IPS DF 19.7 (cell line): ENCODE measurements at regions not wholly inside any gene's neighbourhood (a gene's known extent, or its start where the extent isn't known, plus 50 kb on each side); places are given as distances from the start of the nearest gene placed in this dataset.
"Not testable (repeated sequence)": the region's sequence is repeated elsewhere in the genome, so short reads cannot be mapped to it uniquely, and the experiment has no call there.

ENCODE experiments used
- DNase-seq: peaks from one replicate; pipeline ENCODE4 v3.0.0-alpha.2; 2013; ENCODE audit warnings: low read depth, low spot score

DNA sequence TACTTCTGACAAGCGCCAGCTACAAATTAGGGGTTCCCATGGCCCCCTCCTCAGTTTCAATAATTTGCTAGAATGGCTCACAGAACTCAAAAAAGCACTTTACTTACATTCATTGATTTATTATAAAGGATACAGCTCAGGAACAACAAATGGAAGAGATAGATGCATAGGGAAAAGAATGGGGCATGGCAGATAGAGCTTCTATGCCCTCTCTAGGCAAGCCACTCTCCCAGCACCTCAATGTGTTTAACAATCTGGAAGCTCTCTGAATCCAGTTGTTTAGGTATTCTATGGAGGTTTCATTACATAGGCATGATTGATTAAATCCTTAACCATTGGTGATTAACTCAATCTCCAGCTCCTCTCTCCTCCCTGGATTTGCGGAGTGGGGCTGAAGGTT lies 184.5 kb upstream of the DAAM1 start:
- no peak for DNase-seq

DNA sequence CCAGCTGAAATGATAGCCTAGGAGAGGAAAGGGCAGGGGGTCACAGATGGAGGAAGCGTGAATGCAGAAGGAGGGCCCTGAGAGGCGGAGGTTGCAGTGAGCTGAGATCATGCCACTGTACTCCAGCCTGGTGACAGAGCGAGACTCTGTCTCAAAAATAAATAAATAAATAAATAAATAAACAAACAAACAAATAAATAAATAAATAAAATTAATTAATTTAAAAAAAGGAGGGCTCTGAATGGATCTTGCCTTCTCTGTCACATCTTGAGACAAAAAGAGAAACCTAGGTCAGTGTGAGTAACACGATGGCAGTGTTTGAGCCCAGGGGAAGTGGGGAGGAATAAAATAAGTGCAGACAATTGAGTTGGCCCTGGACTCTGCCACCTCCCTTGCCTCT lies 182.3 kb upstream of the DAAM1 start:
- not testable (repeated sequence) for DNase-seq

DNA sequence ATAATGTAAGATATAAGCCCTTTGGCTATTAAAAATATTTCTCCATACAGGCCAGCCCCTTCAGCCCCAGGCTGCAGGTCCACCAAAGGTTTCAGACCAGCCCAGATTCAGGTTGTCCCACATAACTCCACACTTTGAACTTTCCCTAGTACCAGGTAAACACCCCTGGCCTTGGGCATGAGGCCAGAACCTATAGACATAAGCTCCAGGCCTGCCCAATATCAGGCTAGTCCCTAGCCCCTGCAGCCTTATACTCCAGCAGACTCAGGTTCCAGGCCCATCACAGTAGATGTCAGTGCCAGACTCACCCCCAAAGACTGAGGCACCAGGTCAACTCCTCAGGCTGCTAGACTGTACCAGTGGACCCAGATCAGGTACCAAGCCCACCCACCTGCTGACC lies 178.5 kb upstream of the DAAM1 start:
- DNase-seq: no peak

DNA sequence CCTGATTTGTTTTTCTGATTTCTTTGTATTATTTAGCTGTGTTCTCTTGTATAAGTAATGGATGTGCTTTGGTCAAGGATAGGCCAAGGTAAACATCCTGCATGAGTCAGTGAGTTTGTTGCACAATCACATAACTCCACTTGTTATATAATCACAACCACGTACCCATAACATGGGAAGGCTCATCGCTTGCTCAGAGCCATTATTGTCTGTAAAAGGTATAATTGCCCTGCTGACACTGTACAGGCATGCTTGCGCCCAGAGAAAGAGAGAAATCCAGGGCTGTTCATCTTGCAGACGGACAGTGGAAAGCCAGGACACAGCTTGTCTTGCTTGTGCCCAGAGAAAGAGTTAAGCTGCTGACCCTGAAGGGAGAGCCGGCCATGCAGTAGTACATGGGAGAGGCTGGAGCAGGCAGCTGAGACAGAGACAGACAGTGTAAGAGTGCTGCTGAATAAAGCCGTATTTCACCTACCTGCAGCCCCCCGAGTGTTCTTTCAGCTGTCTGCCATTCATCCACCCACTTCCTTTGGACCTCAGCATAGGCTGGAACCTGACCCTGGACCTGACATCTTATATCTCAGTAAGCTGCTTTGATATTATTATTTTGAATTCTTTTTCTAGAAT lies 174.7 kb upstream of the DAAM1 start:
- no peak for DNase-seq

DNA sequence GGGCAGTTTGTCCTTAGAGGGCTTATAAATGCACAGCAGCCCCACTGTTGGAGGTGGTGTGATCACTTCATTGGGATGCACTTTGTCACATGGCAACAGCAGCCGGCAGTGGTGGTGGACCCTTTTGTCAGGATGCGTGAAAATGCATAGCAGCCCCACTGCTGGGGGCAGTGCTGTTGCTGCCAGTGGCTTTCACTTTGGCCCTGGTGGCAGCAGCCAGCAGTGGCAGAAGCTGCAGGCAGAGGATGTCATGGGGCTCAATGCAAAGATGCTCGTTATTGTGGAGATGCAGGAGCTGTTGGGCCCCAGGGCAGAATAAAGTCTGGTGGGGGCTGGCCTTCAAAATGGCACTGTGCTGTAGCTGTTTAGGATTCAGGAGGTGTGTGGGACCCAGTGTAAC lies 173.0 kb upstream of the DAAM1 start:
- no peak for DNase-seq

DNA sequence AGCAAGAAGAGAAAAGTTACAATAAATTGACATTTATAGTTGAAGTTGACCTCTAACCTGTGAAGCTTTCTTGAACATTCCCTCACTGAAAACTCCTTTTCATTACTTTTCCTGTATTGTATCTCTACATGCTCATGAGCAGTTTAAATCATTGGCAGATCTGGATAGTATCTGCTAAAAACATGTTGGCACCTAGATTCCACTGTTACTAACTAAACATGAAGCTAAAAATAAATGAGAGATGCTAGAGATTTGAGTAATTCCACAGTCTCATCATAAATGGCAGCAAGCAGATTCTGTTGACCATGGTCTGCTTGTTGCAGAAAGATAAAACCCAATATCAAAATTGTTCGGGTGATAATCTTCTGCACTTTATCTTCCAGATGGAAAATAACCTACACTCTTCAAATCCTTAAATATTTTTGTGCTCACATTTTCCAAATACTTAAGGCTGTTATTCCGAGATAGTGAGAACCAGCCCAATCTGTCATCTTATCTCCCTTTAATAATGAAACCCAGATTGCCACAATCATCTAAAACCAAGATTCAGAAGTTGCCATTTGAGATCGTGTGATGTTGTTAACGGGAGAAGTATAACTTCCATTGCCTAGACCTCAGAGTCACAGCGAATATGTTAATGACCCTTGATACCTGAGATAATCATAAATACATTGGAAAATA lies 171.0 kb upstream of the DAAM1 start:
- no peak for DNase-seq

DNA sequence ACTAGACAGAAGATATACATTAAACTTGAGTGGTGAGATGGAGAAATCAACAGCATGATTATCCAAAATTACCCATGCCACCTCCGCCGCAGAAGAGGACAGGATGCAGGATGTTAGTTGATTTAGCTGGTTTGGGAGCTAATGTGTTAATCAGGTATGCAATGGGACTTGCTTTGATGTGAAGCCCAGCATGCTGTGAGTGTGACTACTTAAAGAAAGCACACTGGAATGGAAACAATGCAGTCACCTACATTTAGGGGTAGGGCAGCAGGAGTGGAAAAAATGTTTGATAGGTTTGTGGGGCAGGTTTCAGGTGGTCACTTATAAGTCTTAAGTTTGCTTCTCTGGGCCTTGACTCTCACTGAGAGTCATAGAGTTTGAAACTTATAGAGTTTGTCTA lies 170.0 kb upstream of the DAAM1 start:
- DNase-seq: no peak

DNA sequence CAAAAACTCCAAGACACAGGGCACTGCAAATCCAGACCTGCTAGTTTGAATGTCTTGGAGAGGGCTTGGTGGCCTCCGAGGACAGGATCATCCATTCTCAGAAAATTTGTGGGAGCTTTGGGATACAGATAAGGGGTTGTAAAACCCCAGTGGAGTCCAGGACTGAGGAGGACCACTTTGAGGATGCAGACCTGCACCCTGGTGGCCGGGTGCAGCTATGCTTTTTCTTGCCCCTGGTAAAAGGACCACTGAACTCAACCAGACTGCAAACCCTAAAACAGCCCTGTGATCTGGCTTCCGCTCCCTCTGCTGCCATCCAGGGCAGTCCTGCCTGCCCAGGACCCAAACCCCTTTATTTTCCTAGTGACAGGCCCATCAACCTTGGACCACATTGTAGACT lies 169.5 kb upstream of the DAAM1 start:
- no peak for DNase-seq

DNA sequence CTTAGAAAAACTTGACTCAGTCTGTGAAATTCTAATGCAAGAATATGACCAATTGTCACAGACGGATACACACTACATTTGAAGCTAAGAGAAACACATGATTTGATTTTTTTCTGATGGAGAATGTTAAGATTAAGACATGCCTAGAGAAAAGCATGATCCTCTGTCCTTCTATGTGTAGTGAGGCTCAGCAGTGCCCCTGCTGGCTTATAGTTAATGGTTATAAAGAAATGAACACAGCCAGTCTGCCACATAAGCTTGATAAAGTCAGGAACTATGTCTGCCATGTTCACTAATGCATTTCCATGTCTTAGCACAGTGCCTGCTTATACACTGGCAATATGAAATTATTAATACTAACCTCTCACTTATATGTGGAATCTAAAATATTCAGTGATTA lies 168.1 kb upstream of the DAAM1 start:
- DNase-seq: no peak

DNA sequence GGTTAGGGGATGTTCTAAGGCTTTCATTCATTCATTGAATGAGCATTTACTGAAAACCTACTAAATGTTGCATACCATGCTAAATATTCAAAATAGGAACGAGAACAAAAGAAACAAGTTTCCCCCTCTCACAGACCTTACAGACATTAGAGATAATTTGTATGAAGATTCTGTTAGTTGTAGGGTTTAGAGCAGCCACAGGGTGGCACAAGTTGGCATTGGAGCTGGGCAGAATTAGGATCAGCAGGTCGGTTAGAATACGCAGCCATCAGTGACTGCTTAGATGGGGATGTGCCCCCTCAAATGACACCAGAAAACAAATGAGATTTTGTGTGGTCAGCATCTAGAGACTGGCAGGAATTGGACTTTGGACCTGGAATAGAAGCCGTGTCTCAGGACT lies 166.3 kb upstream of the DAAM1 start:
- DNase-seq: no peak

DNA sequence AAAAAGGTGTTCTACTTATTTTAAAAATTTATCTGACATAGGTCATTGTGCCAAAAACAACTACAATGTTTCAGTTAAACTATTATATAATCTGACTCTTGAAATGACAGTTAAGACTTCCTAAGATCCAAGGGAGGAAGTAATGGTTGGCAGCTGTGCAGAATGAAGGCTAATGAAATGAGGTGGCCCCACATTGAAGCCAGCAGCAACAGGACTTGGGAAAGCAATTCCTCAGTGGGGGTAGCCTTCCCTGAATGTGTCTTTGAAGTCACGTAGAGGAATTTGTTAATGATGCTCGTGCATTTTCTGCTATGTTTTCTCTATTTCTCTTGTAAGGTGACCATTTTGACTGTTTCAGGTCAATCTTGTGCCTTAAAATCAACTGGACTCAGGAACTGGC lies 162.4 kb upstream of the DAAM1 start:
- no peak for DNase-seq

DNA sequence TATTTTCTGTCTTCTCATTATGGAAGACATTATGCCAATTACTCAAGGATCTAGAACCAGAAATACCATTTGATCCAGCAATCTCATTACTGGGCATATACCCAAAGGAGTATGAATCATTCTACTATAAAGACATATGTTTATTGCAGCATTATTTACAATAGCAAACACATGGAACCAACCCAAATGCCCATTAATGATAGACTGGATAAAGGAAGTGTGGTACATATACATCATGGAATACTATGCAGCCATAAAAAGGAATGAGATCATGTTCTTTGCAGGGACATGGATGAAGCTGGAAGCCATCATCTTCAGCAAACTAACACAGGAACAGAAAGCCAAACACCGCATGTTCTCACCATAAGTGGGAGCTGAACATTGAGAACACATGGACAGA lies 161.8 kb upstream of the DAAM1 start:
- DNase-seq: not testable (repeated sequence)

DNA sequence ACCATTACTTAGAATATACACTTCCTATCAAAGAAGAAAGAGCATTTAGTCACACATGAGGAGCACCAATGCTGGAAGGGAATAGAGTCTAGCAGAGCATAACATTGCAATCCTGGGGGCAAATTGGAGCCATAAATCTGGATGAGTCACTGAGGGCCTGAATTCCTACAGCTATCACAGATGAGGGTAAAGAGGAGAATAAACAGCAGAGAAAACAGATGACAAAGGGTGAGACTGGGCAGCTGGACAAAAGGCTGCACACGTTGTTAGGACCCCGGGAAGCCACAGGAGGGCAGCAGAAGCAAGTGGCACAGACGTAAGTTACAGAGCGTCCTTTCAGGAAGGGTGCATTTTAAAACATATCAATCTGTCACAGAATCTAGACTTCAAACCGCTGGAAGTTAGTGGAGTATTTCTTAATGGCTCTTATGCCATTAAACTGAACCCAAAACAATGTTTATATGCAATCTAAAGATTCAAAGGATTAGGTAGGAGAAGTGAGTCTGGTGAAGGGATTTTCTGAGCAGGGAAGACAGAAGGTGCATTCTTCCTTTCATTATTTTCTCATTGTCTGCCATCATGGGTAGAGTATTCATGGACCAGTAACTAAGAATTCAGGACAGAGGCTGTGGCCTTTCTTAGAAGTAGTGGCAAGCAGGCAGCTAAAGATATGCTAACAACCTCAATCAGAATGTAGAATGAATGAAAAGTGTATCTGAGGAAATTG lies 159.8 kb upstream of the DAAM1 start:
- DNase-seq: no peak

DNA sequence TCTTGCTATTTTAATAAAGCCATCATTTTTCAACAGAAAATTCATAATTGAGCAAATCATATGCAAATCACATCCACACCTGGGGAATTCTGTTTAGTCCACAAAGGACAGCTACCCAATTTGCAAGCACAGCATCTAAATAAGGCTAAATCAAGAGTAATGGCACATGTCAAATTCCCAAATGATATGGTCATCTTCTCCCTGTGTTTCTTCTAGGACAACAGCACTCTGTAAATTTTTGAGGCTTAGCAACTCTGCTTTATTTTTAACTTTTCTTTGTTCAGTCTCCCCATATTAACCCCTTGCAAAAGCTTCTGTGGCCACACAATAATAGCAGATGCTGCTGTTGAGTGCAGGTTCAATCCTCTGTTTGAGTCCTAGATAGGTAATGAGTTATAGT lies 155.6 kb upstream of the DAAM1 start:
- no peak for DNase-seq

DNA sequence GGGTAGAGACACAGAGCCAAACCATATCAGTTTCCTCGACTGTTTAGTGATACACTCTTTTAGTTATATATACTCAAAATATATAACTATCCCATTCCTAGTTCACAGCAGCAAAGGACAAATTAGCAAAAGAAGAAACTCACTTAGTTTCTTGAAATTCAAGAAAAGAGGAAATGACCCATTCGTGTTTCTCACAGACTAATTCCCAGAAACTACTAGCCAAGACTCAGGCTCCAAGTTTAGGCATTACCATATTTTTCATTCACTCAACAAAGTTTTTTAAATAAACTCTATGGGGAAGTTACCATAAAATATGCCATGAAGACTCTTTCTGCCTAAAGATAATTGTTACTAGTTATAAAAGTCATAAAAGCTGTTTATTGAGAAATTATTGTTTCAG lies 152.3 kb upstream of the DAAM1 start:
- no peak for DNase-seq

DNA sequence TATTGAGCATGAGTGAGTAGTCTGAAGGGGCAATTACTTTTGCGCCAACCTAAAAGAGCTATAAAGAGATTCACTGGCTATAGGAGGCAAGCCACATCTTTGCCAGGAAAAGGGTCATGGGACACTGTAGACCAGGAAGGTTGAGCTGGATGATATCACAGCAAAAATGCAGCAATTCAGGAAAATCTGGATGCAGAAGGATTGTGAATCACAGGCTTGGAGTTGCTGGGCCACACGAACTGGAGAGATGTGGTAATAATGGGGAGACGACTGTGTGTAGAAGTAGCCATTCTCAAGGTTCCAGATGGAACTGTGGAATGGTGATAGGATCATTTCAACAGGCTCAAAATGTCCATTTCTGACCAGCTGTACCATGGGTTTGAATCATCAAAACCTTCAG lies 151.4 kb upstream of the DAAM1 start:
- DNase-seq: no peak

DNA sequence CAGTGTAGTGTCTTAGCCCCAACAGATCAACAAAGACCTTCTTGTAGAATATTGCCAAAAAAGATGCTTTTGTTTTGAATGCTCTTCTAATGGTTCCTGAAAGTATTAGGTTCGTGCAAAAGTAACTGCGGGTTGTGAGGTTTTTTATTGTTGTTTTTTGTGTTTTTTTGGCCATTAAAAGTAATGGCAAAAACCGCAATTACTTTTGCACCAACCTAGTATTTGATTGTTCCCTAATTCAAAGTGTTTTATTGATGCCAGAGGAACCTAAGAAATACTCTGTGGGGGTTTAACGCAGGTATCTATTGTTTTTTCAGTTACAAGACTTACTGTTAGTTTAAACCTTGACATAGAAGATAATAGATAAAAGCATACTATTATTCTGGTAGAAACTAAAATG lies 150.8 kb upstream of the DAAM1 start:
- DNase-seq: no peak

DNA sequence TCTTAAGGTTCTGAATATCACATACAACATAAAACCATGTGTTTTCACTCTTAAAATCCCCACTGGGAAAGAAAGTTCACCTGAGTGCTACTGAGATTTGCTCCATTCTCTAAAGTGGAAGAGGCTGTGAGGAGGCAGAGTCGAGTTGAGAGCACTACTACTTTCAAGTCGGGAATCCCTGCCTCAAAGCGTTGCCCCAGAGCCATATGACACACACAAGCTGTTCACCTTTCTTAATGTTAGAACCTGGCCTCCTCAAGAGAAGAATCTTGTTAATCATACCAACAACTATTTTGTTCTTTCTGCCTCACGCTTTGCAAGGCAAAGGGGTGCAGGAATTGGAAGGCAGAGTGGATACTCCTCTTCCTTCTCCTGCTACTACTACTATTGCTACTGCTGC lies 149.7 kb upstream of the DAAM1 start:
- DNase-seq: no peak

DNA sequence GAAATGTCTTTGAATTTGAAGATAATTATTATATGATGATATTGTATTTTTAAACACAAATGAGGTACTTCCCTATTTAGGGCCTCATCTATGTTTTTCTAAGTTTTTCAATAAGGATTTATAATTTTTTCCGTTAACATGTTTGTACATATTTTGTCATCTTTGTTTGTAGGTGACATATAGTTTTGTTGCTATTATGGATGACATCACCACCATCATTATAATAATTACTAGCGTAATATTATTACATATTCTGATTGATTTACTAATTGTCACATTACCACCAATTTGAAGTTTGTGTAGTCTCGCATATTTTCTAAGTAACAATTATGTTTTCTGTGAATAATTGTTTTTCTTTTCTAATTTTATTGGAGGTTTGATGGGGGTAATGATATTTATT lies 147.2 kb upstream of the DAAM1 start:
- DNase-seq: no peak

DNA sequence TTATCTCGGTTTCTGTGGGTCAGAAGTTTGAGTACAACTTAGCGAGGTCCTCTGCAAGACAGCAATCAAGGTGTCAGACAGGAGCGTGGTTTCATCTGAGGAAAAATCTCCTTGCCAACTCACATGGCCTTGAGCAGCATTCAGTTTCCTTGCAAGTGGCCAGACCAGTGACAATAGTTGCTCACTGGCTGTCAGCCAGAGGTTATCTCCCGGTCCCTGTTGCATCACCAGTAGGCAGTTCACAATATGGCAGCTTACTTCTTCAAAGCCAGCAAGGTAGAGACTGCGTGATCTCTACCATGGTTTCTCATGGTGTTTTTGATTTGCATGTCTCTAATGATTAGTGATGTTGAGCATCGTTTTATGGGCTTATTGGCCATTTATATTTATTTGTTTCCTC lies 143.8 kb upstream of the DAAM1 start:
- no peak for DNase-seq

DNA sequence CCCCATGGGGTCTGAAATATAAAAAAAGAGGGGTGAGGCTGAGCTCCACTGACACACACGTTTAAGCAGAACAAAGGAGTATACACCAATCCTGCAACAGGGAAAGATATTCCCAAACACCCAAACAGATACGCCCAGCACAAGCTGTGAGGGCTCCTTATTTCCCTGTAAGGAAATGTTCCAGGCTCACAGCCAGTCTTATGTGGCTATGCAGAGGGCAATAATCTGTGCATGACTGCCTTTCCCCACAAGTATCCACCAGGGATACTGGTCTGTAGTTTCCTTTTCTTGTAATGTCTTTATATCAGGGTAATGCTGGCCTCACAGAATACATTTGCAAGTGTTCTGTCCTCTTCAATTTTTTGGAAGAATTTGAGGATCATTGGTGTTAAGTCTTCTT lies 141.7 kb upstream of the DAAM1 start:
- no peak for DNase-seq

DNA sequence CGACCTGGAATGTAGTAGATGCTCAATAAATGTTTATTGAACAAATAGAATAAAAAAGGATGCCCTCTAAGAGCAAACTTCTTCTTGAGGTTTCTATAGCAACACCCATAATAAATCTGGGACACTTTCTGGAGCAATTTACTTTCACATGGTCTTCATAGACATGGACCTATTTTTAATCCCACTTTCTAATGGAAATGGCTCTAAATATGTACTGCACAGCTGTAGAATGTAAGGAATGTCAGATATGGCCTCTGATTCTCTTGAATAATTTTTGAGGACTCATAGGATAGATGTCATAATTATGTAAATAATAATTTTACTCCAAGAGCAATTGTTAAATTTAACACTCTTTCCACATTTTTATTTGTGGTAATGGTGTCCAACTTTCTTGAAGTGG lies 133.5 kb upstream of the DAAM1 start:
- DNase-seq: no peak

DNA sequence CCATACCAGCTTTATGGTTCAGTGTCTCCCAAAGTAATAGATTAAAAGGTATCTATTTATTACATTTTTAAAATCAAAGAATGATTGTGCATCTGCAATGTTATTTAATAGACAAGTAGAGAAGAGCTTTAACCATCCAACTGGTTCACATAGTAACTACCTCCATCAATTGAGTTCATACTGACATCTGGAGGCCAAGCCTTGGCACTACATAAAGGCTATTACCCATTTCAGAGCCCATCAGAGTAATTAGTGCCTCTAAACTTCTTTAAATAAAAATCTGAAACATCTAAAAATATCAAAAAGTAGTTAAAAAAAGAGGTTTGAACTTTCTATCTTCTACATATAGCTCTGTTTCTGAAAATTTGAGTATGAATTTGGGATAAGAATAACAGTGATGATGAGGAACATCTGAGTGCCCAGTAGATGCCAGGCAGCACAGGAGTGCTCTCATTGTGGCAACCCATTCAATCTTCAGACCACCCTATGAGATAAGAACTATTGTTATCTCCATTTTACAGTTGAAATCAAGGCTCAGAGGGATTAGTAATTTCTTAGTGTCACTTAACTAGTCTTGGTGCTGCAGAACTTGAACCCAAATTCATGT lies 132.9 kb upstream of the DAAM1 start:
- DNase-seq: no peak
